ENCODE measurements at regions not wholly inside any gene's neighbourhood (a gene's known extent, or its start where the extent isn't known, plus 50 kb on each side); places are given as distances from the start of the nearest gene placed in this dataset.

GRCh38 chr20:11719153-11719552, 198.5 kb upstream of the BTBD3 start:
- TF ChIP-seq CTCF (IDR thresholded peaks at IDR 0.05): no peak
- TF ChIP-seq POLR2A (IDR thresholded peaks at IDR 0.05): no peak

Data from uterus (tissue), 2 donors.